ENCODE measurements at regions not wholly inside any gene's neighbourhood (a gene's known extent, or its start where the extent isn't known, plus 50 kb on each side); places are given as distances from the start of the nearest gene placed in this dataset.

DNA sequence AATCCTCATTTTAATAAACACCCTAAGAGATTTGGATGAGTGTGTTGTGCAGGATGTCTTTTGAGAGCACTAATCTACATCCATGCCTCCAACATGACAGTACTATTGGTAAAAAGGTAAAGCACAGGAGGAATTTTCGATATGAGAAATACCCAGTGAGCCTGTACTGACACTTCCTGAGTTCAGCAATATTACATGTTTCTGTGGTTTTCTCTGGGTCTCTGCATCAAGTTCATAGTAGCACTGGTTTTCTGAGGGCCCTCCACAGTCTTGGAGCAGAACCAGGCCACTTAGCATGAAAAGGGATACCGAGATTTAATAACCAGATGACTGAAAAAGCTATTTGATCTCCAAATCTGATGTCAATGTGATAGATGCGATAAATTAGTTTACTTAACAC is 524.1 kb downstream of the TMEM38B start:
- TF ChIP-seq CTCF (conservative IDR thresholded peaks at IDR 0.05; ENCODE audit: low read length) (no peak), EZH2phosphoT487 (IDR thresholded peaks at IDR 0.05; ENCODE audit: borderline replicate concordance, low read depth, low read length) (no peak)
